ENCODE measurements at regions not wholly inside any gene's neighbourhood (a gene's known extent, or its start where the extent isn't known, plus 50 kb on each side); places are given as distances from the start of the nearest gene placed in this dataset.

- H3K4me3 Mint-ChIP-seq (ENCODE audit: unreplicated experiment), result no peak overlapping the region
- no peak for DNase-seq (ENCODE audit: low spot score)
- no peak overlapping the region for H3K27ac Mint-ChIP-seq (ENCODE audit: unreplicated experiment)
- no peaks in the 10 kb centered on the region for H3K36me3 Mint-ChIP-seq (ENCODE audit: low read depth, unreplicated experiment)
- TF ChIP-seq CTCF (IDR thresholded peaks at IDR 0.05; ENCODE audit: unreplicated experiment), result no peak
- H3K4me1 Mint-ChIP-seq (ENCODE audit: unreplicated experiment), result no peaks in the 10 kb centered on the region
- peaks cover 1% of the 10 kb centered on the region for H3K27me3 Mint-ChIP-seq (ENCODE audit: unreplicated experiment)
- H3K9me3 Mint-ChIP-seq (ENCODE audit: unreplicated experiment), result no peaks in the 10 kb centered on the region
Observed at GRCh38 chr1:177585302-177586220, 384.3 kb downstream of the SEC16B start.

- DNase-seq (ENCODE audit: low spot score), result no peak
- Mint-ChIP-seq H3K36me3 (ENCODE audit: low read depth, unreplicated experiment) (no peaks in the 10 kb centered on the region), H3K4me3 (ENCODE audit: unreplicated experiment) (no peak overlapping the region), H3K27me3 (ENCODE audit: unreplicated experiment) (no peaks in the 10 kb centered on the region), H3K27ac (ENCODE audit: unreplicated experiment) (no peak overlapping the region), H3K4me1 (ENCODE audit: unreplicated experiment) (no peaks in the 10 kb centered on the region), H3K9me3 (ENCODE audit: unreplicated experiment) (no peaks in the 10 kb centered on the region)
- TF ChIP-seq CTCF (IDR thresholded peaks at IDR 0.05; ENCODE audit: unreplicated experiment), result no peak
Observed at GRCh38 chr1:177573901-177574300, 396.0 kb downstream of the SEC16B start.

GRCh38 chr1:177571485-177572076, 398.3 kb downstream of the SEC16B start:
- Mint-ChIP-seq H3K9me3 (ENCODE audit: unreplicated experiment) (no peaks in the 10 kb centered on the region), H3K27ac (ENCODE audit: unreplicated experiment) (no peak overlapping the region), H3K36me3 (ENCODE audit: low read depth, unreplicated experiment) (no peaks in the 10 kb centered on the region), H3K27me3 (ENCODE audit: unreplicated experiment) (no peaks in the 10 kb centered on the region), H3K4me3 (ENCODE audit: unreplicated experiment) (no peak overlapping the region), H3K4me1 (ENCODE audit: unreplicated experiment) (no peaks in the 10 kb centered on the region)
- no peak for TF ChIP-seq CTCF (IDR thresholded peaks at IDR 0.05; ENCODE audit: unreplicated experiment)
- no peak for DNase-seq (ENCODE audit: low spot score)

- H3K36me3 Mint-ChIP-seq (ENCODE audit: low read depth, unreplicated experiment), result no peaks in the 10 kb centered on the region
- no peak for DNase-seq (ENCODE audit: low spot score)
- no peaks in the 10 kb centered on the region for H3K9me3 Mint-ChIP-seq (ENCODE audit: unreplicated experiment)
- no peak overlapping the region for H3K4me3 Mint-ChIP-seq (ENCODE audit: unreplicated experiment)
- no peaks in the 10 kb centered on the region for H3K4me1 Mint-ChIP-seq (ENCODE audit: unreplicated experiment)
- H3K27me3 Mint-ChIP-seq (ENCODE audit: unreplicated experiment), result no peaks in the 10 kb centered on the region
- no peak for TF ChIP-seq CTCF (IDR thresholded peaks at IDR 0.05; ENCODE audit: unreplicated experiment)
- no peak overlapping the region for H3K27ac Mint-ChIP-seq (ENCODE audit: unreplicated experiment)
Observed at GRCh38 chr1:177571076-177571475, 398.8 kb downstream of the SEC16B start.

GRCh38 chr1:177569476-177569875, 398.7 kb downstream of the BRINP2 start:
- Mint-ChIP-seq H3K4me1 (ENCODE audit: unreplicated experiment) (no peaks in the 10 kb centered on the region), H3K36me3 (ENCODE audit: low read depth, unreplicated experiment) (no peaks in the 10 kb centered on the region)
- no peak for TF ChIP-seq CTCF (IDR thresholded peaks at IDR 0.05; ENCODE audit: unreplicated experiment)

More at GRCh38 chr1:177569476-177569875, 398.7 kb downstream of the BRINP2 start:
- Mint-ChIP-seq H3K27ac (ENCODE audit: unreplicated experiment) (no peak overlapping the region), H3K4me3 (ENCODE audit: unreplicated experiment) (no peak overlapping the region), H3K9me3 (ENCODE audit: unreplicated experiment) (no peaks in the 10 kb centered on the region), H3K27me3 (ENCODE audit: unreplicated experiment) (no peaks in the 10 kb centered on the region)
- DNase-seq (ENCODE audit: low spot score), result no peak
